Muscle of leg (tissue), 3 donors: ENCODE measurements at regions not wholly inside any gene's neighbourhood (a gene's known extent, or its start where the extent isn't known, plus 50 kb on each side); places are given as distances from the start of the nearest gene placed in this dataset.
"Not testable (repeated sequence)": the region's sequence is repeated elsewhere in the genome, so short reads cannot be mapped to it uniquely, and the experiment has no call there.

ENCODE experiments used
- DNase-seq: peaks from one replicate; pipeline ENCODE4 v3.0.0; 2013
- H3K27ac ChIP-seq: one replicate; pipeline ENCODE4 v1.5.1; 2013; ENCODE audit warnings: mild to moderate bottlenecking, low read length, control low read depth
- H3K27me3 ChIP-seq: one replicate; pipeline ENCODE4 v1.6.1; 2013; ENCODE audit warnings: low read length; ENCODE audit not compliant: control insufficient read depth, insufficient read depth
- H3K36me3 ChIP-seq: one replicate; pipeline ENCODE4 v1.6.1; 2013; ENCODE audit warnings: low read length; ENCODE audit not compliant: control insufficient read depth, insufficient read depth
- H3K4me1 ChIP-seq: one replicate; pipeline ENCODE4 v1.6.1; 2013; ENCODE audit warnings: low read length; ENCODE audit not compliant: control insufficient read depth, insufficient read depth
- H3K4me3 ChIP-seq: one replicate; pipeline ENCODE4 v1.5.1; 2013; ENCODE audit warnings: low read length, control low read depth
- H3K9me3 ChIP-seq: replicated peaks from 2 replicates; pipeline ENCODE4 v1.6.1; 2013; ENCODE audit warnings: low read depth, low read length; ENCODE audit not compliant: control insufficient read depth
- WGBS: methylation state at CpG from one replicate; pipeline ENCODE4 v1.1.5; 2013; ENCODE audit warnings: missing lambda C conversion rate; ENCODE audit not compliant: insufficient coverage; 5-methylcytosine and 5-hydroxymethylcytosine counted together

DNA sequence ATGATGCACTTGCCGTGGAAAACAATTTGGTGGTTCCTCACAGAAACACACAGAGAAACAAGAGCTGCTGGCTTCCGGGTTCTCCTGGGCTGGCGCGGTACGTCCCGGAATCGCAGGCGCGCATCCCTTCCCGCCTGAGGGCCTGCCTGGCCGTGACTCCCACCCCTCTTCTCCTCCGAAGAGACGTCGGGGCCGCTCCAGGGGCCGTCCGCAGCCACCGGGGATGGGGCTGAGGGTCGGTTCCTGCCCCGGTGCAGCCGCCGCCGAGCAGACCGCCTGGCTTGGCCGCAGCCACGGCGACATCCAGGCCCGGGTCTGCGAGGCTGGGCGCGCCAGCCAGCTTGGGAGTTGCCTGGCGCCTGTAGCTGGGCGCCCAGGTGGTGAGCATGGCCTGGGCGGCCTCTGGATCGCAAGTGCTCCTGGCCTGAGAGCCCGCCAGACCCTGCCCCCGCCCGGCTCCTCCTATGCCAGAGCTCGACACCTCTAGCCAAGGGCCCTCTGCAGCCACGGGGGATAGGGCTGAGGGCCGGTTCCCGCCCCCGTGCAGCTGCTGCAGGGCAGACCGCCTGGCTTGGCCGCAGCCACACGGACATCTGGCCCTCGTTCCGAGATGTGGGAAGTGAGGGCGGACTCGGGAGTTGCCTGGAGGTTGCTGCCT lies 1647.5 kb downstream of the SPATA31A7 start:
- not testable (repeated sequence) for H3K27ac ChIP-seq, H3K27me3 ChIP-seq, H3K4me1 ChIP-seq, H3K9me3 ChIP-seq, H3K4me3 ChIP-seq, H3K36me3 ChIP-seq
- DNase-seq, result peak; percentile 46
- 2% methylated on average over 17 of the region's 50 CpGs for WGBS

GRCh38 chr9:62838024-62838718 lies 1648.3 kb downstream of the SPATA31A7 start:
- 0% methylated on average over 39 of the region's 60 CpGs for WGBS
- H3K27ac ChIP-seq, H3K27me3 ChIP-seq, H3K36me3 ChIP-seq, H3K4me1 ChIP-seq, H3K9me3 ChIP-seq: not testable (repeated sequence)
- DNase-seq, result peak; percentile 90
- peak overlapping the region; percentile 42 for H3K4me3 ChIP-seq

DNA sequence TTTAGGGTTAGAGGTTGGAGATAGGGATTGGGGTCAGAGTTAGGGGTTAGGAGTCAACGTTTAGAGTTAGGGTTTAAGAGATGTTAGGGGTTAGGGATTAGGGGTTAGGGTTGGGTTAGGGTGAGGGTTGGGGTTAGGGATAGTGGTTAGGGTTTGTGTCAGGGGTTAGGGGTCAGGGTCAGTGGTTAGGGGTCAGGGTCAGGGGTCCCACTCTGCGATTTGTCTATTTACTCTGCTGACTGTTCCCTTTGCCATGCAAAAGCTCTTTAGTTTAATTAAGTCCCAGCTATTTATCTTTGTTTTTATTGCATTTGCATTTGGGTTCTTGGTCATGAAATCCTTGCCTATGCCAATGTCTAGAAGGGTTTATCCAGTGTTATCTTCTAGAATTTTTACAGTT lies 1649.3 kb downstream of the SPATA31A7 start:
- H3K4me3 ChIP-seq, H3K9me3 ChIP-seq, H3K36me3 ChIP-seq, DNase-seq, H3K4me1 ChIP-seq, H3K27me3 ChIP-seq, H3K27ac ChIP-seq: not testable (repeated sequence)
- no CpG with 5 or more reads among the region's 2 CpGs for WGBS

- not testable (repeated sequence) for H3K27me3 ChIP-seq, H3K27ac ChIP-seq, H3K4me1 ChIP-seq, DNase-seq, H3K4me3 ChIP-seq, H3K9me3 ChIP-seq, H3K36me3 ChIP-seq
- 57% methylated on average over 7 of the region's 9 CpGs for WGBS
Measured at GRCh38 chr9:62843145-62843544, 1653.3 kb downstream of the SPATA31A7 start.

DNA sequence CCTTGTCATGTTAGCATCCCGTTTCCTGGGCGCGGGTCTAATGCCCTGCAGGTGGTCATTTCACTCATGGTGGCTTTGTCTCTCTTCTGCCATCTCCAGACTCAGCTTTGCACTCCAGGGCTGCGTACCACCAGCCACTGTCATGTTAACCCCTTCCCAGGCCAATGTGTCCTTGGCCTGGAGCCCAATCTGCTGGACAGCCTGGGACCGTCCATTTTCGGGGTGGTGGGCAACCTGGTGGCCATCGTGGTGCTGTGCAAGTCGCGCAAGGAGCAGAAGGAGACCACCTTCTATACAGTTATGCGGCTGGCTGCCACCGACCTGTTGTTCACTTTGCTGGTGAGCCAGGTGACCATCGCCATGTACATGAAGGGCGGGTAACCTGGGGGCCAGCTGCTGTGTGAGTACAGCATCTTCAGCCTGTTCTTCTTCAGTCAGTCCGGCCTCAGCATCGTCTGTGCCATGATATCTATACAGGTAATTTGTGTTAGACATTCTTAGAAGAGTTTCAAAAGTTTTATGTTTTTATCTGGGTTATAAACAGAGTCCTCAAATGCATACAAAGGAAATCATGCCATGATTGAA lies 1654.0 kb downstream of the SPATA31A7 start:
- H3K27ac ChIP-seq, H3K4me3 ChIP-seq, H3K36me3 ChIP-seq, H3K9me3 ChIP-seq, H3K4me1 ChIP-seq, DNase-seq, H3K27me3 ChIP-seq: not testable (repeated sequence)
- 40% methylated on average over 3 of the region's 15 CpGs for WGBS

DNA sequence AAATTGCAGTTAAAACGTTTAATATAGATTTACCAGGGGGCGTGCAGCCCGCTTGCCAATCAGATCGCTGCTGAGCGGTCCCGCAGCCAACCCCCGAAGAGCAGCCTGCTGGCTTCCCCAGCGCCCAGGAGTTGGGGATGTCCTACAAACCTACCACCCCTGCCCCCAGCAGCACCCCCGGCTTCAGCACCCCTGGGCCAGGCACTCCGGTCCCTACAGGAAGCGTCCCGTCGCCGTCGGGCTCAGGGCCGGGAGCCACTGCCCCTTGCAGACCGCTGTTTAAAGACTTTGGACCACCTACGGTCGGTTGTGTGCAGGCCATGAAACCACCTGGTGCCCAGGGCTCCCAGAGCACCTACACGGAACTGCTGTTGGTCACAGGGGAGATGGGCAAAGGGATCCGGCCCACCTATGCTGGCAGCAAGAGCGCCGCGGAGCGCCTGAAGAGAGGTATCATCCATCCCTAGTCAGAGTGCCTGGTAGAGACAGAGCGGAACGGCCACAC lies 1654.9 kb downstream of the SPATA31A7 start:
- H3K27me3 ChIP-seq, H3K9me3 ChIP-seq, H3K27ac ChIP-seq, DNase-seq, H3K4me1 ChIP-seq, H3K4me3 ChIP-seq, H3K36me3 ChIP-seq: not testable (repeated sequence)
- WGBS, result 43% methylated on average over 10 of the region's 27 CpGs

DNA sequence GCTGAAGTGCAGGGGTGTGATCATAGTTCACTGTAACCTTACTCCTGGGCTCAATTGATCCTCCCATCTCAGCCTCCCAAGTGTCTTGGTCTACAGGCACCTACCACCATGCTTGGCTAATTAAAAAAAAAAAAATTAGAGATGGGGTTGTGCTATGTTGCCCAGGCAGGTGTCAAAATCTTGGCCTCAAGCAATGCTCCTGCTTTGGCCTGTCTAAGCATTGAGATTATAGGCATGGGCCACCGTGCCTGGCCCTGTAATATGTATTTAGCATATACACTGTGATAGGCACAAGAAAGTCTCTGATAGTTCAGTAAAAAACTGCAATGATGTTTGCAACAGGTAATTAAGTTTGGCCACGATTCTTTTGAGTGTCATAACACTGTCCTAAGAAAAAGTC lies 1658.4 kb downstream of the SPATA31A7 start:
- not testable (repeated sequence) for H3K27ac ChIP-seq, DNase-seq, H3K27me3 ChIP-seq, H3K36me3 ChIP-seq, H3K4me1 ChIP-seq, H3K9me3 ChIP-seq, H3K4me3 ChIP-seq
- no CpG with 5 or more reads among the region's 2 CpGs for WGBS

DNA sequence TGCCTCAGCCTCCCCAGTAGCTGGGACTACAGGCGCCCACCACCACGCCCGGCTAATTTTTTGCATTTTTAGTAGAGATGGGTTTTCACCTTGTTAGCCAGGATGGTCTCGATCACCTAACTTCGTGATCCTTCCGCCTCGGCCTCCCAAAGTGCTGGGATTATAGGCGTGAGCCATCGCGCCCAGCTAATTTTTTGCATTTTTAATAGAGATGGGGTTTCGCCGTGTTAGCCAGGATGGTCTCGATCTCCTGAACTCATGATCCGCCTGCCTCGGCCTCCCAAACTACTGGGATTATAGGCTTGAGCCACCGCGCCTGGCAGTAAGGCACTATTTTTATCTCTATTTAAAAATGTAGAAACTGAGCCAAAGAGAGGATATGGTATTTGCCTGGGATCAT lies 1660.2 kb downstream of the SPATA31A7 start:
- not testable (repeated sequence) for H3K36me3 ChIP-seq, H3K4me1 ChIP-seq, H3K9me3 ChIP-seq, H3K27ac ChIP-seq, H3K27me3 ChIP-seq, H3K4me3 ChIP-seq, DNase-seq
- WGBS, result 74% methylated on average over 4 of the region's 17 CpGs

DNA sequence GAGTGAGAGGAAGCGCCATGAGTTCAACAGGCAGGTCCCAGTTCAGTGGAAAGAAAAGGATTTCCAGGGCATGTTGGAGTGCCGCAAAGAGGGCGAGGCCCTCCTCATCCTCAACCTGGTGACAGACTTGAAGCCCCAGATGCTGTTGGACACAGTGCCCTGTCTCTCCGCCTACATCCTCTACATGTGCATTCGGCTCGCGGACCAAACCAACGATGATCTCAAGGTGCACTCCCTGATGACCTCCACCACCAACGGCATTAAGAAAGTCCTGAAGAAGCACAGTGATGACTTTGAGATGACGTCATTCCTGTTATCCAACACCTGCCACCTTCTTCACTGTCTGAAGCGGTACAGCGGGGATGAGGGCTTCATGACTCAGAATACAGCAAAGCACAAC lies 1667.4 kb downstream of the SPATA31A7 start:
- DNase-seq, H3K4me1 ChIP-seq, H3K36me3 ChIP-seq, H3K4me3 ChIP-seq, H3K27me3 ChIP-seq, H3K9me3 ChIP-seq, H3K27ac ChIP-seq: not testable (repeated sequence)
- WGBS, result no CpG with 5 or more reads among the region's 12 CpGs

- H3K4me3 ChIP-seq, H3K9me3 ChIP-seq, H3K36me3 ChIP-seq, DNase-seq, H3K27me3 ChIP-seq, H3K4me1 ChIP-seq, H3K27ac ChIP-seq: not testable (repeated sequence)
- WGBS, result no CpG with 5 or more reads among the region's 1 CpG
Measured at GRCh38 chr9:62858240-62858639, 1668.4 kb downstream of the SPATA31A7 start.
